HG02623 (cell line): ENCODE measurements at regions not wholly inside any gene's neighbourhood (a gene's known extent, or its start where the extent isn't known, plus 50 kb on each side); places are given as distances from the start of the nearest gene placed in this dataset.

Experiments
- ATAC-seq: cut with Tn5 transposase; IDR thresholded peaks from one replicate; pipeline ENCODE4 v1.9.1; 2021; ENCODE audit warnings: moderate library complexity; ENCODE audit not compliant: unreplicated experiment

DNA sequence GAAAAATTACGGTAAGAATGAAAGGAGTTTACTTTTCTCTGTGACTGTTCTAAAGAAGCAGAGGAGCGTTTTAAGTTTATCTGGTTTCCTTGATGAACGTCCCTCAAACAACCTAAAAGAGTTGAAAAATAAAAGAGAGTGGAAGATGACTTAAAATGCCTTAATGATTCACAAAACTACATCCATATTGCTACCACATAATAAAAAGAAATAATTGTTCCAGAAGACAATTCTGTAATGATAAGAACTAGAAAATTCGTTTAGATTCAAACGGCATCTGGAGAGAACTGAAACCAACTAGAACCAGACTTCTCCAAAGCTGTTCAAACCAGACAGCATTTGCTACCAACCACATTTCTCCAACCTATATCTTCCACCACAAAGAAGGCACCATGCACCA lies 68.1 kb downstream of the TEKT4 start:
- no peak for ATAC-seq

DNA sequence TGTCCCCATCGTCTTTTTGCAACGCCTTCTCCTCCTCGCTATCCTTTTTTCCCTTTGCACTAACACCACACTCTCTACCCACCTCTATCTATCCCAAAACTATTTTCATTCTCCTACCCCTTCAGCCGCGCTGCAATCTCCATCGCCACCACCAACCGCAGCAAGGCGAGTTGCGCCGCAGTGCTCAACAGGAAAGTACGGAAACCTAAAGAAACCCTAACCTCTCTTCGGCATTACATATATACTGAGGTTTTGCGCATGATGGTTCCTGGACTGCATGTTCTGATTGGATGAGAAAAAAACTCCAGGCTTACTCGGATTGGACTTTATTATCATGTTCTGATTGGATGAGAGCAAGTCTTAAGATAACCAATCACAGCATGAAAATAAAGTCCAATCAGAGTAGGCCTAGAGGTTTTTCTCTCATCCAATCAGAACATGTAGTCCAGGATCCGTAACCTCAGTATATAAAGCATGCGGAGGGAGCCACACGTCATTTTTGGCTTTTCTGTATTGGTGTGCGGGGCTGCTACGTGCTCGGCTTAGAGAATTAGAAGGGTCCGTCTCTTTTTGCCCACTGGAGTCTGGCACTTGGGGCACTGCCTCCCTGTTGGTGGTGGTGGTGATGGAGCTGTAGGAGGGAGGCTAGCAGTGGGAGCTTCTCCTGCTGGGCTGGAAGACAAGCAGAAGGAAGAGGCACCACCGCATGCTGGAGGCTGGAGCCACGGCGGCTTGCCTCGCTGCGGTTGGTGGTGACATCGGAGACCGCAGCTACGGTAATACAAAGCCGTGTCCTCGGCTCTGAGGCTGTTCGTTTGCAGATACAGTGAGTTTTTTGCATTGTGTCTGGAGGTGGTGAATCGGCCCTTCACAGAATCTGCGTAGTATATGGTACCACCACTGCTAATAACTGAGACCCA lies 76.1 kb downstream of the TEKT4 start:
- no peak for ATAC-seq

DNA sequence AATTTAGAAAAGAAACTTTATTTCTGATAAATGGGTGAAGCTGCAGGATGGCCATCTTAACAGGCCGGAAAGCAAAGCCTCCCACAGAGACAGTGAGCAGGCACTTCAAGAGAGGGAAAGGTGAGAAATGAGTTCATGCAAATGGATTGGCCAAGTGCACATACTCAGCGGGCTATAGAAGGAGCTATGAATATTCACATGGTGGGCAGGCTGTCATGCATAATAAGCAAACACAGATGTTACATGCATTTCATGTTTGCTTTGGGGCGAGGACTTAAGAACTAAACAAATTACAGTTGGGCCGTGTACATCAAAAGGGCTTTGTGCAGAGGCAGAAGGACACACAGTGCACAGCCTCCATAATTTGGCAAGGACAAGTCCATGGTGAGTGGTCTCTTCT lies 69.8 kb upstream of the MAL start:
- no peak for ATAC-seq

DNA sequence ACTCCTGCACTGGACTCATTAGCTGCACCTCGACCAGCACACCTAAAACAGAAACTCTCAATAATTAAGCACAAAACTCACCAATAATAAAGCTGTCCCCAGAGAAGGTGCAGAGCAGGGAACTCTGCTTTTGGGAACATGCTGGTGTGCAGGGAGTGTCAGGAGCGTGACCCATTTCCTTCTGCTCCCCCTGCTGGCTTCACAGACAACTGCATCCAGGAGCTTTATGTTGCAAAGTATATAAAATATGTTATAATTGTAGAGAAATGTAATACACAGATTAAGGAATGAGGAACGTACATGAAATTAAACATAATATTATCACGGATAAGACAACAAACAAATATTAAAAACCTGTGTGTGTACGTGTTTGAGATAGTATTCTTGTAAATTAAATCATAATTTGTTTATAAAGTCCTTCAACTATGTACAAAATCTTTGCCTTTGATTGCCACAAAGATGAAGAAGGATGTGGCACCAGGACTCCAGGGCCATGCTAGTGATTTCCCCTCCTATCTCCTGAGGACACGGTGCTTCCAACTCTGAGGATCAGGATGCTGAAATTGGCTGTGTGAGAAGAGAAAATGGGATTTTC lies 68.6 kb upstream of the MAL start:
- ATAC-seq = peak; percentile 70

DNA sequence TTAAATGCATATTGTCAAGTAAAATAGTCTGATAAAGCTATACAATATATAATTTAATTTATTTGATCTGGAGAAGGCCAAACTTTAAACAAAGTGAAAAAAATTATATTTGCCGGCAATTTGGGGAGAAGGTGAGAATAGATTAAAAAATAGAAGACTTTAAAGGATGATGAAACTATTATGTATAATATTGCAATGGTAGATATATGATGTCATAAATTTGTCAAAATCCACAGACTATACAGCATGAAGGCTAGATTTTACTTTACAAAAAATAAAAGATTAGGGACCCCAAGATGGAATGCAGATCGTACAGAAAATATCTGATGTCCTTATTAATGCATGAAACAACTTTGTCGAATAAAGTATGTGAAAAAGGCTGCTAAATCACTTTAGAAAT lies 67.3 kb upstream of the MAL start:
- no peak for ATAC-seq

DNA sequence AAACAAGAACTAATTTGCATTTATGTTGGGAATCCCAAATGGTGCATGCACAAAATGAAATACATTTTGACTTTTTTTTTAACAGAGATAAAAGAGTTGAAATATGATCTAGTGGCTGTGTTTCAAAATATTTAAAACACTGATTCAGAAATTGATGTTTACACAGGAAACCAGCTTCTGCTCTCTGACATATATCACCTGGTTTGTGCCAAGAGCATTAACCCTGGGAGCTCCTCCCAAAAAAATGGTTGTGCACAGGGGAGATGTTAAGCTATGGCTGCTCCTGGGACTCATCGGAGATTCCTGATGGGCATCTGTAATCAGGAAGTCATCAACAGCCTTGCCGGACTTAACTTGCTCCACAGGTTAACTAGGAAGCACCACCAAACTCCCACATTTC lies 65.2 kb upstream of the MAL start:
- no peak for ATAC-seq

DNA sequence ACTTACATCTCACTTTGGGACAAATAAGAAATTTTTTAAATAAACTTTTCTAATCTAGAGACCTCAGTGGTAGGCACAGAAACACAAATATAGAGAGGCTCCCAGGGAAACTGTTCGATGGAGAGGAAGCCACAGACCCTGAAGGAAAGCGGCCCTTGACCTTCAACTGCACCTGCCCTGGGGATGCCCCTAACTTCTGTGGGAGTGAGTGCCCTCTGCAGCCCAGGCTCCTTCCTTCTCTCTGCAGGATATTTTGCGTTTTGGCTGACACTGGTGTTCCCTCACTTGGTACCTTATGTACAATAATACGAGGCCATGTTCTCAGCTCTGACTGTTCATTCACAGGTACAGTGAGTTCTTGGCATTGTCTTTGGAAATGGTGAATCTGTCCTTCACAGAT lies 64.8 kb upstream of the MAL start:
- no peak for ATAC-seq

DNA sequence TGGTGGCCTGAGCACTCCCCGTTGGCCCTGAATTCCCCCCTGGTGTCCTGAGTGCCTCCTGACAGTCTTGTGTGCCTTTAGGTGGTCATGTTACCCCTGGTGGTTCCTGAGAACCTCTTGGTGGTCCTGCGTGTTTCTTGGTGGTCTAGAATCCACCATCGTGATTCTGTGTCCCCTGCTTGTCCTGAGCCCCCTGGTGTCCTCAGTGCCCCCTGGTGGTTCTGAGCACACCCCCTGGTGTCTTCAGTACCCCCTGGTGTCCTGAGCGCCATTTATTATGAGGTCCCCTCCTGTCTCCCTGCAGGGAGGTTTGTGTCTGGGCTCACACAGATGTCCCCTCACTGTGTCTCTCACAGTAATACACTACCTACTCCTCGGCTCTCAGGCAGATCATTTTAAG lies 61.3 kb upstream of the MAL start:
- ATAC-seq = no peak

DNA sequence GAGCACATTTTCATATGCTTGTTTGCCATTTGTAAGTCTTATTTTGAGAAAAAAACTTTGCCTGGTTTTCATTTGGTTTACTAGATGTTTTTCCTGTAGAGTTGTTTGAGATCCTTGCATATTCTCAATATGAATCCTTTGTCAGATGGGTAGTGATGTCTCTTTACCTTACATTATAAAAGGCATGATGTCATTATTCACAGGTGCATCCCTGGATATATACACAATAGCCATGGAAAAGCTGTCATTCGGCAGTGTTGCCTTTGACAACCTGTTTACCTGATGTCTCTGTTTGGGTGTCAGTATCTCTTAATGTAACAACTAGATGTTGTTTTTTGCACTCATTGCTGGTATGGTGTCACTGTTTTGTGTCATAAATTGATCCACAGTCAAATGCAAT lies 58.8 kb upstream of the MAL start:
- no peak for ATAC-seq

DNA sequence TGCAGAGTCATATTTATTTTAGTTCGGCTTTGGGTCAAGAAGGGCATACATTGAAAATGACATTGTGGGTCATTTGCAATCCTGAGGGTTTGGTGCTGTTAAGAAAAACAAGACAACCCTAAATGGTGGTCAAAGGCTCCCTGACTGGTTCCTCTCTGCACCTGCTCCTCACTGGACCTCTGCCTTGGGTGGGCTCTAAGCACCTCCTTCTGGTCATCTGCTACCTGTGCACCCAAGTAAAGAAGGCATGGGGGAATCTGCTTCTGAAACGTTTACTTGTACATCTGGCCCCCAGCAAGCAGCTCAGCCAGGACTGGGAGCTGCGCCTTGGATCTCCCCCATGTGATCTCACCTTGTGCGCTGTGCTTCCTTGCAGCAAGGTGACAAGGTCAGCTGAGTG lies 55.2 kb upstream of the MAL start:
- ATAC-seq = no peak
